ENCODE measurements at regions not wholly inside any gene's neighbourhood (a gene's known extent, or its start where the extent isn't known, plus 50 kb on each side); places are given as distances from the start of the nearest gene placed in this dataset.

DNA sequence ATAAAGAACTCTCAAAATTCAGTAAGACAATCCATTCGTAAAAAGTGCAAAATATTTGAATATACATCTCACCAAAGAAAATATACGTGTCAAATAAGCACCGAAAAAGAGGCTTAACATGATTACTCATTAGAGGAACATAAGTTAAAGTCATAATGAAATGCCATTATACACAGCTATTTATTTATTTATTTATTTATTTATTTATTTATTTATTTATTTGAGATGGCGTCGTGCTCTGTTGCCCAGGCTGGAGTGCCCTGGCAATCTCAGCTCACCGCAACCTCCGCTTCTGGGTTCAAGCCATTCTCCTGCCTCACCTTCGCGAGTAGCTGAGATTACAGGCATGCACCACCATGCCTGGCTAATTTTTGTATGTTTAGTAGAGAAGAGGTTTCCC is 203.6 kb upstream of the UBASH3B start:
- TF ChIP-seq POLR2A (IDR thresholded peaks at IDR 0.05) (no peak), EP300 (IDR thresholded peaks at IDR 0.05) (no peak), CTCF (IDR thresholded peaks at IDR 0.05) (no peak), POLR2AphosphoS5 (IDR thresholded peaks at IDR 0.05) (no peak)
